ENCODE measurements at regions not wholly inside any gene's neighbourhood (a gene's known extent, or its start where the extent isn't known, plus 50 kb on each side); places are given as distances from the start of the nearest gene placed in this dataset.

DNA sequence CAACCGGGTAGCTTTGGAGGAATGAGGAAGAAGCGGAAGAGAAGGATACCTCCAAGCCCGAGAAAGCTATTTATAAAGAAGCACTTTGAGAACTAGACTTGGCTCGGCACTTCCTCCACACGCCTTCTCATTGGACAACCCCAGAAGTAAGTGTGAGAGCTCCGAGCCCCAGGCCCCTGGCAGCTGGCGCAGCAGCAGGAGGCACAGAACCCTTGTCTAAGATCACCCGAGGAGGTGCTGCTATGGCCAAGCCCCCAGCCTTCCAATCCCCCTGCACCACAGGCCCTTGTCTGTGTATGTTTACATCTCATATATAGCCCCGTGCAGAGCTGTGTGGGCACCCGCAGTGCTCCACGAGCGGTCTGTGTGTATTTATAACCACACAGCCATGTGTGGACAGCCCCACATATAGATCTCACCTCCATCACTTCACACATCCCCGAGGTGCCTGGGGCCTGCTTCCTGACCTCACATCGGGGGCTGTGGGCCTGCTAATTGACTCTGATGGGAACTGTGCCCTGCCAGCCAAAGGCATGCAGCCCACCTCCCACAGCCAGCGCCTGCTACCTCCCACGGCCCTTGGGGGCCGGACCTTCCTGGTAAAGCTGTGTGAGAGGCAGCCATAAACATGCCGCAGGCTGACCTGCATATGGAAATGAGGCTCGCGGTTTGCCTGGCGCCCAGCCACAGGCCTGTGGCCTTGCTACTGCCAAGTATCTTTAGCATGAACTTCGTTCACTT is 96.1 kb downstream of the C17orf67 start:
- no peak for DNase-seq (ENCODE audit: low read depth)
- POLR2A ChIA-PET: no interaction called here
- no peaks in the 10 kb centered on the region for H3K36me3 ChIP-seq (ENCODE audit: control insufficient read depth, insufficient read depth, low read length)
- H3K27me3 ChIP-seq (ENCODE audit: control insufficient read depth, insufficient read depth, low read length): no peaks in the 10 kb centered on the region; the same call in none of the 2 replicates
- TF ChIP-seq, protein P1, sequence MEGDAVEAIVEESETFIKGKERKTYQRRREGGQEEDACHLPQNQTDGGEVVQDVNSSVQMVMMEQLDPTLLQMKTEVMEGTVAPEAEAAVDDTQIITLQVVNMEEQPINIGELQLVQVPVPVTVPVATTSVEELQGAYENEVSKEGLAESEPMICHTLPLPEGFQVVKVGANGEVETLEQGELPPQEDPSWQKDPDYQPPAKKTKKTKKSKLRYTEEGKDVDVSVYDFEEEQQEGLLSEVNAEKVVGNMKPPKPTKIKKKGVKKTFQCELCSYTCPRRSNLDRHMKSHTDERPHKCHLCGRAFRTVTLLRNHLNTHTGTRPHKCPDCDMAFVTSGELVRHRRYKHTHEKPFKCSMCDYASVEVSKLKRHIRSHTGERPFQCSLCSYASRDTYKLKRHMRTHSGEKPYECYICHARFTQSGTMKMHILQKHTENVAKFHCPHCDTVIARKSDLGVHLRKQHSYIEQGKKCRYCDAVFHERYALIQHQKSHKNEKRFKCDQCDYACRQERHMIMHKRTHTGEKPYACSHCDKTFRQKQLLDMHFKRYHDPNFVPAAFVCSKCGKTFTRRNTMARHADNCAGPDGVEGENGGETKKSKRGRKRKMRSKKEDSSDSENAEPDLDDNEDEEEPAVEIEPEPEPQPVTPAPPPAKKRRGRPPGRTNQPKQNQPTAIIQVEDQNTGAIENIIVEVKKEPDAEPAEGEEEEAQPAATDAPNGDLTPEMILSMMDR (IDR thresholded peaks at IDR 0.05; ENCODE audit: insufficient read depth, low read depth, low read length): no peak
- no peak overlapping the region for H3K4me3 ChIP-seq (ENCODE audit: low read depth, low read length)
- CTCF ChIA-PET: interaction anchor here (1.7 to 3.4 kb wide), 2 partner anchors 16 to 43 kb away, joined by 5 to 16 read pairs; no protein-coding TSS in a partner anchor

DNA sequence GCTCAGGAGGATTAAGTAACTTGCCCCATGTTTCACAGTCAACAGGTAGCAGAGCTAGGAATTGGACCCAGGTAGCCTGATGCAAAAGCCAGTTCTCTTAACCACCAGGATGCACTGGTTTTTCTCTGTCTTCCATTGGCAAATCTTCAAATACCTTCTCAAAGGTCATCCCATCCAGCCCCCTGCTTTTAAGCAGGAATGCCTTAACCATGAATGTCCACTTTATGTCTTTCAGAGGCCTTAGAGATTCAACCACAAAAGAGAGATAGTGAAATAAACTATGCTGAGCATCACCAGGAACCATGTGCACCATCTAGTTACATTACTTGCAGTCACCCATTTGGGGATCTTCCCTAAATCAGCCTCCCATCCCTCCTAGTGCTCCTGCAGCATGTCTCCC is 94.3 kb downstream of the C17orf67 start:
- DNase-seq (ENCODE audit: low read depth): no peak
- Histone ChIP-seq H3K36me3 (ENCODE audit: control insufficient read depth, insufficient read depth, low read length) (no peaks in the 10 kb centered on the region), H3K27me3 (ENCODE audit: control insufficient read depth, insufficient read depth, low read length) (no peaks in the 10 kb centered on the region; the same call in none of the 2 replicates), H3K4me3 (ENCODE audit: low read depth, low read length) (no peak overlapping the region)
- CTCF ChIA-PET: interaction anchor here (0.8 to 3.4 kb wide), 3 partner anchors 23 to 110 kb away, joined by 3 to 16 read pairs (median 5); no protein-coding TSS in a partner anchor
- TF ChIP-seq, protein P1 (IDR thresholded peaks at IDR 0.05; ENCODE audit: insufficient read depth, low read depth, low read length): no peak
- POLR2A ChIA-PET: no interaction called here

DNA sequence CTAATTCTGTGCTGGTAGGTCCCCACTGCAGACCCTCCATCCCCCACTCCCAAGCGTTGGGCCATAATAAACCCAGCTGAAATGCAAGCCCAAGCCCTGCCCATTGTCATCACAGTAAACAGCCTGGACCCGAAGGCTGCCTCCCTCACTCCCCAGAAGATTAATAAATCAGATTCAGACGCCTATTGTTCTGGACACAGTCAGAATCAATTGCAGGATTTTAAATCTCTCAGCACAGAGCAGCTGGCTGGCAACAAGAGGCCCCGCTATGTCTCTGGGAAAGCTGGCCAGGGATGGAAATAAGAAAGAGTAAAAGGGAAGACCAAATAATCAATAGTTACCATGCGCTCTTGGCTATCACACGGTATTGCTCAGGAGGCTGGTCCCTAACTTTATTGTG is 93.9 kb downstream of the C17orf67 start:
- Histone ChIP-seq H3K4me3 (ENCODE audit: low read depth, low read length) (no peak overlapping the region), H3K36me3 (ENCODE audit: control insufficient read depth, insufficient read depth, low read length) (no peaks in the 10 kb centered on the region), H3K27me3 (ENCODE audit: control insufficient read depth, insufficient read depth, low read length) (no peaks in the 10 kb centered on the region; the same call in none of the 2 replicates)
- ChIA-PET POLR2A (no interaction called here), CTCF (interaction anchor here (0.8 to 3.4 kb wide), 4 partner anchors 15 to 110 kb away, joined by 3 to 16 read pairs (median 4); no protein-coding TSS in a partner anchor)
- DNase-seq (ENCODE audit: low read depth): no peak
- TF ChIP-seq, protein P1 (IDR thresholded peaks at IDR 0.05; ENCODE audit: insufficient read depth, low read depth, low read length): no peak

DNA sequence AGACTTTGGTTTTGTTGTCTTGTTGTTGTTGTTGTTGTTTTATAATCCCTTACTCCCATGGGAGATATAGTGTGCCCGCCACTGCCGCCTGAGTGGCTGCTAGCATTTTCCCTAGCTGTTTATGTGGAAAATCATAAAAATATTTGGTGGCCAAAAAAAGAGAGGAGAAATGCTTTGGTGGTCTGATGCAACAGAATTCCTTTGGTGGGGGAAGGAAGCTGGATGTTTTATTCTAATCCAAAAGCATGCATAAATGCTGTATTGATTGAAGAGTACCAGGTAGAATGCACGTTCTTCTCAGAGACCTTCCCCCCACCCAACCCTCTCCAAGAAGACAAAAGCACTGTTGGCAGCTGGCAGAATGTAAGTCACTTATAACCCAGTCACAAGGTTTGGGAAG is 93.2 kb downstream of the C17orf67 start:
- Histone ChIP-seq H3K27me3 (ENCODE audit: control insufficient read depth, insufficient read depth, low read length) (no peaks in the 10 kb centered on the region; the same call in none of the 2 replicates), H3K36me3 (ENCODE audit: control insufficient read depth, insufficient read depth, low read length) (no peaks in the 10 kb centered on the region), H3K4me3 (ENCODE audit: low read depth, low read length) (no peak overlapping the region)
- ChIA-PET POLR2A (no interaction called here), CTCF (interaction anchor here (1.0 to 3.4 kb wide), 3 partner anchors 14 to 40 kb away, joined by 4 to 16 read pairs (median 5); no protein-coding TSS in a partner anchor)
- no peak for DNase-seq (ENCODE audit: low read depth)
- TF ChIP-seq, protein P1 (IDR thresholded peaks at IDR 0.05; ENCODE audit: insufficient read depth, low read depth, low read length): no peak
